HG03280 (cell line): ENCODE measurements at regions not wholly inside any gene's neighbourhood (a gene's known extent, or its start where the extent isn't known, plus 50 kb on each side); places are given as distances from the start of the nearest gene placed in this dataset.
"Not testable (repeated sequence)": the region's sequence is repeated elsewhere in the genome, so short reads cannot be mapped to it uniquely, and the experiment has no call there.

Experiments used
- ATAC-seq: cut with Tn5 transposase; IDR thresholded peaks from one replicate; pipeline ENCODE4 v1.9.1; 2021; ENCODE audit warnings: mild to moderate bottlenecking, moderate library complexity; ENCODE audit not compliant: unreplicated experiment

DNA sequence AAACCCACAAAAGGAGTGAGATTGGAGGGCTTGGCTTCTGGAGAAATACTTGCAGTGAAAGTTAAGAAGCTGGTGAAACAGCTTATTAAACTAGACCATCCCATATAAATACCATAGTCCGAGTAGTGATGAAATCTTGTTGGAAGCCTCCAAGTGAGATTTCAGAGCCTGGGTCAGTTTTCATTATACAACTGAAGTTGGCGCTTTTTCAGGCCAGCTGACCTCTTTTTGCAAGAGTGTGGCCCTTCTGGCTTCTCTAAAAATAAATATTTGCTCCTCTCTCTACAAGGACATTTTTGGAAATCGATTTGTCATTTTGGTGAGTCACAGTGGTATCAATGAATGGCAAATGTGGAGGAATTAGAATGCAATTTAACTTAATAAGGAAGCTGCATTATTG lies 51.2 kb upstream of the THRB start:
- no peak for ATAC-seq

DNA sequence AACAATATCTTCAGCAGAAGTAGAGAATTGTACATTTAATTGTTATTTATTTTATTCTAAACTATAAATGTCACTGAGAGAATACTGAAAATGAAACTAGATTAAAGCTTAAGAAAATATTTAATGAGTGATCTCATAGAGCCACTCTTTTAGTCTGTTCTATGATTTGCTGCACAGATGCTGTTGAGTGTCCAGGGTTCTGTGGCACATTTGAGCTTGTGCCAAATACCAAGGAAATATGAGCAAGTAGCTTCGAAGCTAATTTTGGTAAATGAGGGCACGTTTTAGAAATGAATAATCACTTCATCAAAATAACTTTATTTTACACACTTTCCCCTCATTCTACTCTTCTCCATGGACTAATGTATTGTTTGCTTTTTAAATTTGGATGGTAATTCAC lies 53.6 kb upstream of the THRB start:
- ATAC-seq = no peak

DNA sequence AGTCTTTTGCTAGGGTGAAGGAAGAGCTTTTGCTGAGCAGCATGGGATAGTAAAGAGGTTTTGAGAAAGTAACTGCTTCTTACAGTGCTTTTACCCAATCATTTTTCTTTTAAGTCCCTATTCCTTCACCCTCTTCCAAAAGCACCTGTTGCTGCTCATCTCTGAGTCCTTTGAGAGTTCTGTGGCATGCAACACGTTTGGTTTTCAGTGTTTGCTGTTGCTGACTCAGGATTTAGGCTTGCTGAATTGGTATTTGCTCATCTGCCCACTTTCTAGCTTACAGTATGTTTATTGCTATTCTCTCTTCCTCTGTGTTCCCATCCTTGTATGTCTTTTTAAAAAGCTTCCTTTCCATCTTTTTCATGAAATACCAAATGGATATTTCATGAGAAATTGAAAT lies 55.9 kb upstream of the THRB start:
- ATAC-seq = no peak

DNA sequence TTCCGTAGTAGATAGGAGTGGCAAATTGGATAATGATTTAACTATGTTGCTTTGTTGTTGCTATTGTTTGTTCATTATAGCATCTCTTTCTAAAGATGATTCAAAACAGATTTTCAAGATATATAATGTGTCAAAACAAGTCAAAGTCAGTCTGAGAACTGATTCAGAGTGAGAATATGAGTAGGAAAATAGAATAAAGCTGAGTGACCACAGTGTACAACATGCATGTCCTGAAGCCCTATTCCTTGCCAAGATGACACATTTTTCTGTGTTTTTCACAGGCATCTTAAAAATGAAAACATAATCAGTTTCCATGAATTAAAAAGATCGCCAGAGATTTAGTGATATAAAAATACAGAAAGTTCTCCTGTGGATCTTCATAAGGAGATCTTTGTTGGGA lies 57.0 kb upstream of the THRB start:
- ATAC-seq = no peak

DNA sequence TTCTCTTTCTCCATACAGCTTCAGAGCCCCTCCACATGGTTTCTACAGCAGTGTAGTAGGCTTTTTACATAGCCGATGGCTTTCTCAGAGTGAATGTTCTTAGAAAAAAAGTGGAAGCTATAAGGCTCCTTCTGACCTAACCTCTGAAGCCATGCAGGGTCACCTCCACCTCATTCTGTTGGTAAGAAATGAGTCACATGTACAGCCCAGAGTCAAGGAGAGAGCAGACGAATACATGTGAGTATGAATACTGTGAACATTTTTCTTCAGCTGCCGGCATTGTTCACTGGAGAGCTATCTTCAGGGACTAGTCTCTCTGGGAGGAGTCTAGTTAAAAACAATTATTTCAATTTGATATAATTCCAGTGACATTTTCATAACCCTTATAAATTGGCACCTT lies 68.2 kb upstream of the THRB start:
- ATAC-seq = peak; percentile 62

DNA sequence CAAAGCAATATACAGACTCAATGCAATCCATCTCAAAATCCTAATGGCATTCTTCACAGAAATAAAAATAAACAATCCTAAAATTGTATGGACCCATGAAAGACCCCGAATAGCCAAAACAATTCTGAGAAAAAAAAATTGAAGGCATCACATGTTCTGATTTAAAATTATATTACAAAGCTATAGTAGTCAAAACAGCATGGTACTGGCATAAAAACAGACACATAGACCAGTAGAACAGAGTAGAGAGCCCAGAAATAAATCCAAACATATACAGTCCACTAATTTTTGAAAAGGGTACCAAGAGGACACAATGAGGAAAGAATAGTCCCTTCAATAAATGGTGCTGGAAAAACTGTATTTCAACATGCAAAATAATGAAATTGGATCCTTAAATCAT lies 70.4 kb upstream of the THRB start:
- ATAC-seq = no peak

DNA sequence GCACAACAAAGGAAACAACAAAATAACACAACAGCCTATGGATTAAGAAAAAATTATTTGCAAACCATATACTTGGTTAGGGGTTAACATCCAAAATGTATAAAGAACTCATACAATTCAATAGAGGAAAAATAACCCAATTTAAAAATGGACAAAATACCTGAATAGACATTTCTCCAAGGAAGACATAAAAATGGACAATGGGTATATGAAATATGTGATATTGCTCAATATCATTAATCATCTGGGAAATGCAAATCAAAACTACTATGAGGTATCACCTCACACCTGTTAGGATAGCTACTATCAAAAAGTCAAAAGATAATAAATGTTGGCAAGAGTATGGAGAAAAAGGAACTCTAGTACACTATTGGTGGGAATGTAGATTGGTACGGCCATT lies 71.0 kb upstream of the THRB start:
- ATAC-seq = no peak

DNA sequence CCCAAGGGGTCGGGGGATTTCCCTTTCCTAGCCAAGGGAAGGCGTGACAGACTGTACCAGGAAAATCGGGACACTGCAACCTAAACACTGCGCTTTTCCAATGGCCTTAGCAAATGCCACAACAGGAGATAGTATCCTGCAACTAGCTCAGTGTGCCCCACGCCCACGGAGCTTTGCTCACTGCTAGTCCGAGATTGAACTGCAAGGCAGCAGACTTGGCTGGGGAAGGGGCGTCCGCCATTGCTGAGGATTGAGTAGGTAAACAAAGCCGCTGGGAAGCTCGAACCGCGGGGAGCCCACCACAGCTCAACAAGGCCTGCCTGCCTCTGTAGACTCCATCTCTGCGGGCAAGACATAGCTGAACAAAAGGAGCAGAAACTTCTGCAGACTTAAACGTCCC lies 72.3 kb upstream of the THRB start:
- no peak for ATAC-seq

DNA sequence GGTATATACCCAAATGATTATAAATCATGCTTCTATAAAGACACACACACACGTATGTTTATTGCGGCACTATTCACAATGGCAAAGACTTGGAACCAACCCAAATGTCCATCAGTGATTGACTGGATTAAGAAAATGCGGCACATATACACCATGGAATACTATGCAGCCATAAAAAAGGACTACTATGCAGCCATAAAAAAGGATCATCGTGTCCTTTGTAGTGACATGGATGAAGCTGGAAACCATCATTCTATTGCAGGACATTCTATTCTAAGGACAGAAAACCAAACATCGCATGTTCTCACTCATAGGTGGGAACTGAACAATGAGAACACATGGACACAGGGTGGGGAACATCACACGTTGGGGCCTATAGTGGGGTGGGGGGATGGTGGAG lies 77.8 kb upstream of the THRB start:
- ATAC-seq = not testable (repeated sequence)

DNA sequence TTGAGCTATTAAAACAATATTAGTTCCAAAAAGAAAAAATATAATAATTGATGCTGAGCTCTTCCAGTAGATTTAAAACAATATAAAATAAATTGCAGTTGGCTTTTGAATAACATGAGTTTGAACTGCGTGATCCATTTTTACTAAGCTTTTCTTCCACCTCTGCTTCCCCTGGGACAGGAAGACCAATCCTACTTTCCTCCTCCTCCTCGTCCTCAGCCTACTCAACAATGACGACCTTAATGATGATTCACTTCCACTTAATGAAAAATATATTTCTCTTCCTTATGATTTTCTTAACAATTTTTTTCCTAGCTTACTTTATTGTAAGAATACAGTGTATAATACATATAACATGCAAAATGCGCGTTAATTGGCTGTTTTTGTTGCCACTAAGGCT lies 78.9 kb upstream of the THRB start:
- ATAC-seq = no peak

DNA sequence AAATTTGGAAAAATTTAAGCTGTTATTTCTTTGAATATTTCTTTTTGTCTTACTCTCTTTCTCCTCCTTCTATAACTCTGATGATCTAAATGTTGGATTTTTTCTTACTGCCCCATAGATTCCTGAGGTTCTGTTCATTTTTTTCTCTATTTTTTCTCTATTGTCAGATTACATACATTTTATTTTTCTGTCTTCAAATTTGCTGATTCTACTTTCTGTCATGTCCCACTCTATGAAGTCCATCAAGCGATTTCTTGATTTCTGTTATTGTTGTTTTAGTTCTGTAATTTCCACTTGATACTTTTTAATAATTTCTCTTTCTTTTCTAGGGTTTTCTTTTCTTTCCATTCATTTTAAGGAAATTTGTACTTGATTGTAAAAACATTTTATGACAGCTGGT lies 83.7 kb upstream of the THRB start:
- ATAC-seq = no peak

DNA sequence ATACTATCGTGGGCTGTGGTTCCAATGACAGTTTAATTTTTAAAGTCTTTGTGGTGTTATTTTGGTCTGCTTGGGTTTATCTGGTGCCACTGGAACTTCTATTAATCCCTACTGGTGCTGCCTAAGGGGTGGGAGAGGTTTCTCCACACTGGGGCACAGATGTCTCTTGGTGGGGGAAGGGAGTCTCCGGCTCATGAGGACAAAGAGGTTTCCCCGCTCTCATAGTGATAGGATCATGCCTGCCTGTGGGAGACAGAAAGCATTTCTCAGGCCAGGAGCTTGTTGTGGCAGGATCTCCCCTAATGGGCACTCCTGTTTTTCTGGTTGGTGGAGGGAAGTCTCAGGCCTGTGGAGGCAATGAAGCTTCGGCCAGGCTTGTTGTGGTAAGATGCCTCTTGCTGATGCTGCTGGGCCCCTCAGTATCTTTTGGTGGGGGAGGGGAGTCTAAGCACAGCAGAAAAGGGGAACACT lies 84.3 kb upstream of the THRB start:
- no peak for ATAC-seq

DNA sequence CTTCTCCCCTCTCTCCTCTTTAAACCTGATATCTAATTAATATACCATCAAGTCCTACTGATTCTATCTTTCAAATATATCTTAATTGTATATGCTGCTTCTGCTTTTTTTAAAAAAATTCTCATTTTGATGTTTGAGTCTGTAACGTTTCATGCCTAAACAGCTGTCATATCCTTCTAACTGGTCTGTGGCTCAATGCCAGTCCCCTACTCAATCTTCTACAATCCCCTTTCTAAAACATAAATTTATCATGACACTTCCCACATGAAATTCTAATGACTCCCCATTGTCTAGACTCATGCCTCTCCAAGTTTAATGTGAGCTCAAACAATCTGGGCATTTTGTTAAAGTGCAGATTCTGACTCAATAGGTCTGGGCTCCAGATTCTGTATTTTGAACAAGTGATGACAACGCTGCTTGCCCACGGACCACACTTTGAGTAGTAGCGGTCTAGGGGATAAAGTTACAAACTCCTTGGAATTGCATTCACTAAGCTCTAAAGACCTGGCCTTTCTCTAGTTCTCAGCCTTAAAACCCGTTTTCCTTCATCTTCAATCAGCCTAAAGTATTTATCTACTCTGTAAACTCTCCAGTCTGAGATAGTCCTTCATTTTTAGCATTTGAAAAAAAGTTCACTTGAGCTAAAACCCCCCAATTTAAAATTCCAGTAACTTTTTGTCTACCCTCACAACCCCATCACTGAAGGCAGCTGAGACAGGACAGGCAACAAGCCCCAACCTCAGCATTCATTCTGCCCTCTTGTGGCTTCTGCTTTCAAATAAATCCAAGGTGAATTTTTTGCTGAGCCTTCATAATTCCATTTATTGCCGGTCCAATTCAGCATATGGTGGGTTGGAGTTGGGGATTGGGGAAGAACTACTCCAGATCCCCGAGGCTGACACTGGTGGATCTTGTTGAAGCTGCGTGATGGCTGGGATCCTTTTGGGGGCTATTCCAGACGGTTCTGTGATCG lies 88.1 kb upstream of the THRB start:
- no peak for ATAC-seq

DNA sequence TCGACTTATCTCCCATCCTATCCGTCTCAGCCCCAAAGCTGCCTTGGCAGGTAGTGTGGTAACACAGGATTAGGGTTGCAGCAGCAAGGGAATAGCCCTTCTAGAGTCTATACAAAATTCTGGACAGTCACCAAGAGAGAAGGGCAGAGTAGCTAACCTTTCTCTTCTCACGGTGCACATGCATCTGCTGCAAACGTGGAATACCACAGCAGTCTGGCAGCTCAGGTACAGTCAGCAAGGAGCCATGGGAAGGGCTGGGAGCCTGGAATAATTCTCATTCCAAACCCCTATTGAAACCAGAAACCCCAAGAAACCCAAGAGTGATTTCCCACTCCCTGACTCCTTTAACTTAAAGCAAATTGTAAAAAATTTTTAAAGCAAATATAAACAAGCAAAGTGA lies 92.3 kb upstream of the THRB start:
- ATAC-seq = no peak

DNA sequence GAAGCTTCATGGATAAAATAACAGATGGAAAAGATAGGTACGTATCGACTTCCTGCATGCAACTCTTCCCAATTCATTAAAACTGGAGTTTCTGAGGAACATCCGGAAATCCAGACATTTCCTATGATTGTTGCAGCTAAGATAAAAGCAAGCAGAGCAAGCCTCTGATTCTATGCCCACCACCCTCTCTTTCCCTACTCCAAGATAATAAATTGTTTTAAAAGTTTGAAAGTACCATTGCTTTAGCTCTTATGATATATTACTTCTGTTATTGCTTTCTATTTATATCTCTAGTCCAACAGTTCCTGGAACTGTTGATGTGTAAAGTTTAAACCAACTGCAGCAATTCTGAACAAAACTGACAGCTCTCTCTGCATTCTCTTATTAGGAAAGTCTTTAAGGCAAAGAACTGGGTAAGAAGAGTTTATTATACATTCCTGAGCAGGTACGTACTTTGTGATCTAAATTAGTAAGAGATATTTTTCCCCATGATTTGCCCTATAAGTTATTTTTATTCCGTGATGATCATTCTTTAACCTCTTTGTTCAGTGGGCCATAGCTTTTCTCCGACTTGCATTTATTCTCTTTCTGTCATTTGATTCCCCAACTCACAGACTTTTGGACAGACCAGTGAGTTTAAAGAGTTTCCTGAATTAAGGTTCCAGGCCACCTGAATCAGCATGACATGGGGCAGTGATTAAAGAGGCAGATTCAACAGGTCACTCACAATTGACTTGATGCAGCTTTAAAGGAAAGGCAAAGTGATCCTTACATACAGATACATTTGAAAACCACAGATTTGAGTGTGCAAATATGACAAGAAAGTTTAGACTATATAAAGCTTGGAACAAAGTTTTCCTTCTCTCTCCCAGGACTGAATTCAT lies 94.2 kb upstream of the THRB start:
- ATAC-seq = no peak

DNA sequence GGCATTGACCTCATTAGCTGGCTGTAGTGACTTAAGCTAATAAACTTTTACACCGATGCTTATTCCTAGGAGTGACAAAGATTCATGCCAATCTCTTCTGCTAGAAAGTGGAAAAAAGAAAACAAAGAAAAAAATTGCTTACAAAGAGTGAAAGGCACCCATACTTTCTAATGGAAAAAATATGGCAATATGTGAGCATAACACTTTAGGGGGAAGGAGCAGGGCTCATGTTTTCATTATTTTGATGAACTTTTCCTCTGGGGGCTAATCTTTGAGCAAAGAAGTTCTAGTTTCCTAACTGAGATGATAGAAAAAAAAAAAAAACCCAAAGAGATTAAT lies 94.8 kb upstream of the THRB start:
- ATAC-seq = no peak

DNA sequence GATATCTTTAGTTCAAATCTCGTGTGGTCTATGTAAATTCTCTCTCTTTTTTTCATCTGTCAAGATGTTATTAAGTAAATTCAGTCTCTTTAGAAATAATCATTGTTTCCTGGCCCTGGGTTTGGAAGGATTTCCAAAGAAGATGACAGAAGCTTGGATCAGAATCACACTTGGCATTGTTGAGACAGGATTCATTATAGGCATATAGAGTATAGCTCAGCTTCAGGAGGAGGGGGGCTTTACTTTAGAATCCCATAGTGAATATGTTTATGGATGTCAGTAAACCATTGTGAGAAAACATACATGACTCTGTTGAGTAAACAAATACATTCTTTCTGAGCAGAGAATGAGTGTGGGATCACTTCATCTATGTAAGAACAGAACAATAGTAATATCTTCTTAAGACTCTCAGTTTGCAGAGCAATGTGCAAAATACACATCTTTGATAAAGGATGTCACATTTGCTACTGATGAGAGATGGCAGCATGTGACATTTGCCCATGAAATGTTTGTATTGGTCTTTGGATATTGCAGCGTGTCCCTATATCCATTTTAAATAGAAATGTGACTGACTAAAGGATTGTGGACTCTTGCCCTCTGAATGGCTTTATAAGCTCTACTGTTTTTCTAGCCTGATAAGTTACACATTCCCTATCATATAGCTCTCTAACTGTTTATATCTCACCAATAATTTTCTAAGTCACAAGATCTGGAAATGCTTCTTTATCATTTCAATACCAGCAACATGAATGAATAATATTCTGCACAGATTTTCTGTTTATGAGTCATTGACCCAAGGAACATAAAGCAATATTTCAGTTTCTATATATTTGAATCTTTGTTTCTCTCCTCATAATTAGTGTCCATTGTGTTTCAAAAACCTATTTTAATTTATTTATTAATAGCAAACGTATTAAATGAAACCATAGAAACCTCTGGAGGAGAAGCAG lies 95.6 kb upstream of the THRB start:
- ATAC-seq = no peak

DNA sequence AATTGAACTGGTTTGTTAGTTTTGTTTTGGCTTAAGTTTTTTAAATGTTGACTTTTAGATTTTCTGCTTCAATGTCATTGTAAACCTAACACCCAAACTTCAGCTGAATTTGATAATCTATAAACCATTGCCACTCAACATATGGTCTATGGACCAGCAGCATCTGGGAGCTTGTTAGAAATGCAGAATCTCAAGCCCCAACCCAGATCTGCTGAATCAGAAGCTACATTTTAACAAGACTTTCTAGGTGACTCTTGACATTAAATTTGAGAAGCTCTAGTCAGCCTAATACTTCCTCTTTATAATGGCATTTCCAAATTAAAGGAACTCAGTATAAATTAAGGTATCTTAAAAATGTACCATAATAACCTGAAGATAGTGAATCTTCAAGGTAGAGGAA lies 96.5 kb upstream of the THRB start:
- ATAC-seq = no peak

DNA sequence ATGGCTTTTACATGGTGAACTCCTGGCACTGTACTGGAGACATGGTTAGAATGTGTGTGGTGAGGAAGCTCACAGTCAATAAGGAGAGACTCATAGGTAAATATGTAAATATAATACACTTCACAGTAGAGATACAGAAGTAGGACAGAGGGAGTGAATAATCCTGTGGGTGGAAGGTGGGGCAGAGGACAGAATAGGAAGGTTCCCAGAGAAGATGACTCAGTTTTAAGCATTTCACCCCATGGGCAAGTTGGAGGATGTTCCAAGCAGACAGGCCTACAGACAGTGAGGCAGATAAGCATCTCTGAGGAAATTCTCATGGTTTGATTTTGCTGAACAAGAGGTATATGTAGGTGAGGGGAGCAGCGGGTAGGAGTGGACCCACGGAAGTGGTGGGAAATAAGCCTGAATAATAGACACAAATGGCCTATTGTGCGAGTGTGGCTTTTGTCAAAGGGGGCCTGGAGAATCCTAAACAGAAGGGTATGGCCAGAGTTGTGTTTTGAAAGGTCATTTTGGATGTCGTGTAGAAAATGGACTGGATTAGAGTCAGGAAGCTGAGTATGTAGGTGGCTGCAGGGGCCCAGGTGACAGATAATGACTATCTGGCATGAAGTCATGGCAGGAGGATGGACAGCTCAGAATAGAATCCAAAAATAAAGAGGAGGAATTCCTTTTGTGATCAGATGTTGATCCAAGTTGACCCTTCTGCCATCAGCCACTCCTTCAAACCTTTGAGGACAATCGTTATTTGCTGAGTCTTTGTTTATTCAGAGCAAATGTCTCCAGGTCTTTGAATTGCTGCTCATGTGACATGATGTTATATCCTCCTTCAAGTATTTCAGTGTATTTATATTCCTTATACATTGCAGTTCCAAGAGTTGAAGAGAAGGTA lies 97.3 kb upstream of the THRB start:
- no peak for ATAC-seq

DNA sequence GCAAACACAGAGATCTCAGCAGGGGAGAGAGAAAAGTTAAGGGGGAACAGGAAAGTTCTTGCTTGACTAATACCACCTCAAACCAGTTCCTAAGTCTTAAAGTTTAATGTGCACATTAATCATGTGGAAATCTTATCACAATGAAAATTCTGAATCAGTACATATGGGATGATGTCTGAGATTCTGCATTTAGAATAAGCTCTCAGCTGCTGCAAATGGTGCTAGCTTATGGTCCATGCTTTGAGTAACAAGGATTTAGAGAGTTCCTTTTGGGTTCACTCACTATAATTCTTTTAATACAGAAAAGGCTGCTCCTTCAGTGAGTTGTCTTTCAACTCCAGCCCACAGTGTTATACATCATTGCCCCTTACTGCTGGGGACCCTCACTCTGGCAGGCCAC lies 99.5 kb upstream of the THRB start:
- no peak for ATAC-seq
